ENCODE measurements at regions not wholly inside any gene's neighbourhood (a gene's known extent, or its start where the extent isn't known, plus 50 kb on each side); places are given as distances from the start of the nearest gene placed in this dataset.

DNA sequence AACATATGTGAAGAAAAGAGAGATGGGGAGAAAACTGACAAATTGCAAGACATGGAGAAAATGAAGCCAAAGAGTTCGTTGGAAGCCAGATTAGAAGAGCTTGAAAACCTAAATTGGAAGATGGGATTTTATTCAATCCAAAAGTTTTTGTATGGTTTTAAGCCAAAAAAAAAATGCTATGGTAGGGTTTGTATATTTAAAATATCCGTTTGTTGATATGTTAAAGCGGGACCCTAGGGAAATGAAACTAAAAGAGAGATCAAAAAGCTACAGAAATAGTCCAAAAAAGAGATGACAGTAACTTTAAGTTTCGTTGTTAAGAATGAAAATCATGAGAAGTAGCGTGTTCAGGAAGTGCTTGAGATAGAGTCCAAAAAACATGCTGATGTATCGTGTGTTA, 617.7 kb upstream of the ADGRL2 start:
- TF ChIP-seq FOXM1 (IDR thresholded peaks at IDR 0.05; ENCODE audit: borderline replicate concordance, low read depth) (no peak), YY1 (IDR thresholded peaks at IDR 0.05; ENCODE audit: low read depth) (no peak), TEAD4 (IDR thresholded peaks at IDR 0.05) (no peak), EGR1 (IDR thresholded peaks at IDR 0.05) (no peak), RAD21 (IDR thresholded peaks at IDR 0.05; ENCODE audit: low read depth) (no peak), CEBPB (IDR thresholded peaks at IDR 0.05) (no peak)
- TF ChIP-seq, protein P1, sequence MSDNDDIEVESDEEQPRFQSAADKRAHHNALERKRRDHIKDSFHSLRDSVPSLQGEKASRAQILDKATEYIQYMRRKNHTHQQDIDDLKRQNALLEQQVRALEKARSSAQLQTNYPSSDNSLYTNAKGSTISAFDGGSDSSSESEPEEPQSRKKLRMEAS (IDR thresholded peaks at IDR 0.05), result no peak
- TF ChIP-seq, protein P2, sequence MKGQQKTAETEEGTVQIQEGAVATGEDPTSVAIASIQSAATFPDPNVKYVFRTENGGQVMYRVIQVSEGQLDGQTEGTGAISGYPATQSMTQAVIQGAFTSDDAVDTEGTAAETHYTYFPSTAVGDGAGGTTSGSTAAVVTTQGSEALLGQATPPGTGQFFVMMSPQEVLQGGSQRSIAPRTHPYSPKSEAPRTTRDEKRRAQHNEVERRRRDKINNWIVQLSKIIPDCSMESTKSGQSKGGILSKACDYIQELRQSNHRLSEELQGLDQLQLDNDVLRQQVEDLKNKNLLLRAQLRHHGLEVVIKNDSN (IDR thresholded peaks at IDR 0.05), result no peak
- TF ChIP-seq, protein P3, sequence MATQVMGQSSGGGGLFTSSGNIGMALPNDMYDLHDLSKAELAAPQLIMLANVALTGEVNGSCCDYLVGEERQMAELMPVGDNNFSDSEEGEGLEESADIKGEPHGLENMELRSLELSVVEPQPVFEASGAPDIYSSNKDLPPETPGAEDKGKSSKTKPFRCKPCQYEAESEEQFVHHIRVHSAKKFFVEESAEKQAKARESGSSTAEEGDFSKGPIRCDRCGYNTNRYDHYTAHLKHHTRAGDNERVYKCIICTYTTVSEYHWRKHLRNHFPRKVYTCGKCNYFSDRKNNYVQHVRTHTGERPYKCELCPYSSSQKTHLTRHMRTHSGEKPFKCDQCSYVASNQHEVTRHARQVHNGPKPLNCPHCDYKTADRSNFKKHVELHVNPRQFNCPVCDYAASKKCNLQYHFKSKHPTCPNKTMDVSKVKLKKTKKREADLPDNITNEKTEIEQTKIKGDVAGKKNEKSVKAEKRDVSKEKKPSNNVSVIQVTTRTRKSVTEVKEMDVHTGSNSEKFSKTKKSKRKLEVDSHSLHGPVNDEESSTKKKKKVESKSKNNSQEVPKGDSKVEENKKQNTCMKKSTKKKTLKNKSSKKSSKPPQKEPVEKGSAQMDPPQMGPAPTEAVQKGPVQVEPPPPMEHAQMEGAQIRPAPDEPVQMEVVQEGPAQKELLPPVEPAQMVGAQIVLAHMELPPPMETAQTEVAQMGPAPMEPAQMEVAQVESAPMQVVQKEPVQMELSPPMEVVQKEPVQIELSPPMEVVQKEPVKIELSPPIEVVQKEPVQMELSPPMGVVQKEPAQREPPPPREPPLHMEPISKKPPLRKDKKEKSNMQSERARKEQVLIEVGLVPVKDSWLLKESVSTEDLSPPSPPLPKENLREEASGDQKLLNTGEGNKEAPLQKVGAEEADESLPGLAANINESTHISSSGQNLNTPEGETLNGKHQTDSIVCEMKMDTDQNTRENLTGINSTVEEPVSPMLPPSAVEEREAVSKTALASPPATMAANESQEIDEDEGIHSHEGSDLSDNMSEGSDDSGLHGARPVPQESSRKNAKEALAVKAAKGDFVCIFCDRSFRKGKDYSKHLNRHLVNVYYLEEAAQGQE (IDR thresholded peaks at IDR 0.05; ENCODE audit: low read depth), result no peak
